MCF 10A (cell line): ENCODE measurements at regions not wholly inside any gene's neighbourhood (a gene's known extent, or its start where the extent isn't known, plus 50 kb on each side); places are given as distances from the start of the nearest gene placed in this dataset.

Experiments used
- BruUV-seq: library from RNA; stranded (reverse); fragments of 400-500 nt; replicated peaks from 2 replicates; lab custom pipeline; 2021; lab: Mats Ljungman, UMichigan
- CTCF ChIA-PET: fragments of 300-600 bp; sonication (Branson Sonifier 250); formaldehyde crosslinking; extraction: SDS; loops from one replicate; lab custom pipeline; 2021; ENCODE audit warnings: antibody characterized with exemption, inconsistent platforms; lab: Yijun Ruan, JAX
- POLR2A ChIA-PET: fragments of 300-600, 350-650 bp; sonication (Branson Sonifier 250); formaldehyde crosslinking; extraction: SDS; loops from one replicate; lab custom pipeline; 2020; ENCODE audit warnings: antibody characterized with exemption, inconsistent platforms; lab: Yijun Ruan, JAX
- DNase-seq: peaks from one replicate; pipeline ENCODE4 v3.0.0-alpha.2; 2018; ENCODE audit not compliant: unreplicated experiment
- H3K27ac Mint-ChIP-seq: one replicate; pipeline ENCODE4 v1.8.0; 2022; ENCODE audit warnings: mild to moderate bottlenecking, low read depth, mixed read lengths; ENCODE audit not compliant: unreplicated experiment
- H3K27me3 Mint-ChIP-seq: one replicate; pipeline ENCODE4 v1.8.0; 2022; ENCODE audit warnings: mixed read lengths; ENCODE audit not compliant: insufficient read depth, unreplicated experiment
- H3K36me3 Mint-ChIP-seq: one replicate; pipeline ENCODE4 v1.8.0; 2022; ENCODE audit warnings: mild to moderate bottlenecking, moderate library complexity, mixed read lengths; ENCODE audit not compliant: insufficient read depth, unreplicated experiment
- H3K4me1 Mint-ChIP-seq: one replicate; pipeline ENCODE4 v1.8.0; 2022; ENCODE audit warnings: mixed read lengths; ENCODE audit not compliant: insufficient read depth, unreplicated experiment
- H3K4me3 Mint-ChIP-seq: one replicate; pipeline ENCODE4 v1.8.0; 2022; ENCODE audit warnings: mild to moderate bottlenecking, moderate library complexity, mixed read lengths; ENCODE audit not compliant: unreplicated experiment
- H3K9me3 Mint-ChIP-seq: one replicate; pipeline ENCODE4 v1.8.0; 2022; ENCODE audit warnings: mixed read lengths; ENCODE audit not compliant: unreplicated experiment
- CTCF ChIP-seq: fragments of 200-600 bp; IDR thresholded peaks from one replicate; pipeline ENCODE4 v1.8.0; 2022; ENCODE audit warnings: antibody characterized with exemption, mild to moderate bottlenecking; ENCODE audit not compliant: unreplicated experiment
- intact Hi-C: fragments of 100-400 bp; cut with micrococcal nuclease; formaldehyde crosslinking; loops from 2 replicates; pipeline ENCODE4 v1.14.1; 2022

- no peak overlapping the region for H3K4me3 Mint-ChIP-seq
- H3K4me1 Mint-ChIP-seq, result no peaks in the 10 kb centered on the region
- H3K36me3 Mint-ChIP-seq, result no peaks in the 10 kb centered on the region
- peaks cover 98% of the 10 kb centered on the region for H3K27me3 Mint-ChIP-seq
- no peak for DNase-seq
- intact Hi-C loops, result no loop called here
- CTCF ChIA-PET, result no interaction called here
- H3K27ac Mint-ChIP-seq, result no peak overlapping the region
- POLR2A ChIA-PET, result no interaction called here
- no peak for TF ChIP-seq CTCF
- BruUV-seq, result no TSS peak
- H3K9me3 Mint-ChIP-seq, result peaks cover 7% of the 10 kb centered on the region
These were observed 243.3 kb upstream of the LINC00305 start for GRCh38 chr18:64392202-64392601.

GRCh38 chr18:64384101-64384500 lies 235.2 kb upstream of the LINC00305 start:
- TF ChIP-seq CTCF, result no peak
- no peaks in the 10 kb centered on the region for H3K4me1 Mint-ChIP-seq
- H3K27me3 Mint-ChIP-seq, result peaks cover 94% of the 10 kb centered on the region
- no peaks in the 10 kb centered on the region for H3K9me3 Mint-ChIP-seq
- no peak overlapping the region for H3K27ac Mint-ChIP-seq
- H3K36me3 Mint-ChIP-seq, result no peaks in the 10 kb centered on the region
- POLR2A ChIA-PET, result interaction anchor here (0.7 kb wide), 1 partner anchor 30 kb away, joined by 3 read pairs; no protein-coding TSS in a partner anchor
- intact Hi-C loops, result no loop called here
- H3K4me3 Mint-ChIP-seq, result no peak overlapping the region
- no peak for DNase-seq
- CTCF ChIA-PET, result interaction anchor here (0.9 kb wide), 1 partner anchor 25 kb away, joined by 4 read pairs; no protein-coding TSS in a partner anchor
- BruUV-seq, result no TSS peak

- H3K9me3 Mint-ChIP-seq, result no peaks in the 10 kb centered on the region
These were observed 231.2 kb upstream of the LINC00305 start for GRCh38 chr18:64380117-64380516.

GRCh38 chr18:64379662-64380061 lies 230.8 kb upstream of the LINC00305 start:
- Mint-ChIP-seq H3K4me3 (no peak overlapping the region), H3K36me3 (no peaks in the 10 kb centered on the region), H3K9me3 (no peaks in the 10 kb centered on the region), H3K27me3 (peaks cover 81% of the 10 kb centered on the region), H3K27ac (no peak overlapping the region), H3K4me1 (no peaks in the 10 kb centered on the region)
- CTCF ChIA-PET, result no interaction called here
- POLR2A ChIA-PET, result interaction anchor here (0.7 kb wide), 1 partner anchor 25 kb away, joined by 3 read pairs; no protein-coding TSS in a partner anchor
- intact Hi-C loops, result no loop called here
- DNase-seq, result no peak
- BruUV-seq, result no TSS peak
- TF ChIP-seq CTCF, result no peak

More at GRCh38 chr18:64380117-64380516, 231.2 kb upstream of the LINC00305 start:
- ChIA-PET CTCF (interaction anchor here (0.6 kb wide), 1 partner anchor 23 kb away, joined by 3 read pairs; no protein-coding TSS in a partner anchor), POLR2A (interaction anchor here (0.7 kb wide), 1 partner anchor 24 kb away, joined by 3 read pairs; no protein-coding TSS in a partner anchor)
- H3K36me3 Mint-ChIP-seq, result no peaks in the 10 kb centered on the region
- peaks cover 86% of the 10 kb centered on the region for H3K27me3 Mint-ChIP-seq
- no peak overlapping the region for H3K4me3 Mint-ChIP-seq
- TF ChIP-seq CTCF, result no peak
- no TSS peak for BruUV-seq
- DNase-seq, result no peak
- intact Hi-C loops, result no loop called here
- H3K4me1 Mint-ChIP-seq, result no peaks in the 10 kb centered on the region
- no peak overlapping the region for H3K27ac Mint-ChIP-seq
